ENCODE measurements at regions not wholly inside any gene's neighbourhood (a gene's known extent, or its start where the extent isn't known, plus 50 kb on each side); places are given as distances from the start of the nearest gene placed in this dataset.

- ChIA-PET POLR2A (ENCODE audit: low non-redundant PET) (interaction anchor here (0.6 kb wide), 1 partner anchor 372 kb away, joined by 3 read pairs; no protein-coding TSS in a partner anchor), CTCF (no interaction called here)
- H3K4me1 ChIP-seq (ENCODE audit: insufficient read depth, low read length, poor library complexity, severe bottlenecking): no peaks in the 10 kb centered on the region
- no peaks in the 10 kb centered on the region for H3K36me3 ChIP-seq (ENCODE audit: insufficient read depth, low read length, poor library complexity, severe bottlenecking)
- intact Hi-C loops (cut with micrococcal nuclease; ENCODE audit: unreplicated experiment): no loop called here
- no peak overlapping the region for H3K27ac ChIP-seq (ENCODE audit: low read depth, low read length, poor library complexity, severe bottlenecking)
- TF ChIP-seq CTCF (conservative IDR thresholded peaks at IDR 0.05; ENCODE audit: low read depth, low read length) (no peak), EZH2 (IDR thresholded peaks at IDR 0.05; ENCODE audit: borderline replicate concordance, low read depth, low read length, poor library complexity, severe bottlenecking) (no peak)
- H3K4me3 ChIP-seq (ENCODE audit: low read depth, low read length, poor library complexity, severe bottlenecking): no peak overlapping the region
- DNase-seq (ENCODE audit: low spot score): no peak
- BruUV-seq (replicated peaks): no TSS peak
- no peaks in the 10 kb centered on the region for H3K27me3 ChIP-seq (replicated peaks; ENCODE audit: insufficient read depth, low read depth, low read length, poor library complexity)
- no peaks in the 10 kb centered on the region for H3K9me3 ChIP-seq (ENCODE audit: low read depth, low read length, poor library complexity, severe bottlenecking)
Measured at GRCh38 chr2:31748041-31748440, 167.3 kb upstream of the SRD5A2 start.

- Histone ChIP-seq H3K9me3 (ENCODE audit: low read depth, low read length, poor library complexity, severe bottlenecking) (no peaks in the 10 kb centered on the region), H3K4me3 (ENCODE audit: low read depth, low read length, poor library complexity, severe bottlenecking) (no peak overlapping the region), H3K27me3 (replicated peaks; ENCODE audit: insufficient read depth, low read depth, low read length, poor library complexity) (peaks cover 8% of the 10 kb centered on the region), H3K27ac (ENCODE audit: low read depth, low read length, poor library complexity, severe bottlenecking) (no peak overlapping the region), H3K36me3 (ENCODE audit: insufficient read depth, low read length, poor library complexity, severe bottlenecking) (no peaks in the 10 kb centered on the region), H3K4me1 (ENCODE audit: insufficient read depth, low read length, poor library complexity, severe bottlenecking) (no peaks in the 10 kb centered on the region)
- TF ChIP-seq CTCF (conservative IDR thresholded peaks at IDR 0.05; ENCODE audit: low read depth, low read length): no peak
- no peak for TF ChIP-seq EZH2 (IDR thresholded peaks at IDR 0.05; ENCODE audit: borderline replicate concordance, low read depth, low read length, poor library complexity, severe bottlenecking)
- BruUV-seq (replicated peaks): no TSS peak
- intact Hi-C loops (cut with micrococcal nuclease; ENCODE audit: unreplicated experiment): no loop called here
- POLR2A ChIA-PET (ENCODE audit: low non-redundant PET): no interaction called here
- CTCF ChIA-PET: no interaction called here
- DNase-seq (ENCODE audit: low spot score): no peak
Measured at GRCh38 chr2:31739161-31739560, 158.4 kb upstream of the SRD5A2 start.

GRCh38 chr2:31736695-31737454 is 156.1 kb upstream of the SRD5A2 start:
- BruUV-seq (replicated peaks): no TSS peak
- Histone ChIP-seq H3K27me3 (replicated peaks; ENCODE audit: insufficient read depth, low read depth, low read length, poor library complexity) (peaks cover 8% of the 10 kb centered on the region), H3K4me3 (ENCODE audit: low read depth, low read length, poor library complexity, severe bottlenecking) (no peak overlapping the region), H3K9me3 (ENCODE audit: low read depth, low read length, poor library complexity, severe bottlenecking) (no peaks in the 10 kb centered on the region), H3K36me3 (ENCODE audit: insufficient read depth, low read length, poor library complexity, severe bottlenecking) (no peaks in the 10 kb centered on the region), H3K4me1 (ENCODE audit: insufficient read depth, low read length, poor library complexity, severe bottlenecking) (no peaks in the 10 kb centered on the region), H3K27ac (ENCODE audit: low read depth, low read length, poor library complexity, severe bottlenecking) (no peak overlapping the region)
- POLR2A ChIA-PET (ENCODE audit: low non-redundant PET): no interaction called here
- no peak for TF ChIP-seq CTCF (conservative IDR thresholded peaks at IDR 0.05; ENCODE audit: low read depth, low read length)
- no peak for TF ChIP-seq EZH2 (IDR thresholded peaks at IDR 0.05; ENCODE audit: borderline replicate concordance, low read depth, low read length, poor library complexity, severe bottlenecking)
- no peak for DNase-seq (ENCODE audit: low spot score)
- intact Hi-C loops (cut with micrococcal nuclease; ENCODE audit: unreplicated experiment): no loop called here
- CTCF ChIA-PET: no interaction called here
